B cell (primary cell): ENCODE measurements at regions not wholly inside any gene's neighbourhood (a gene's known extent, or its start where the extent isn't known, plus 50 kb on each side); places are given as distances from the start of the nearest gene placed in this dataset.

Experiments used
- ATAC-seq: fragments of 200-7000 bp; cut with Tn5 transposase; one replicate; pipeline ENCODE4 v1.10.0; 2021; ENCODE audit warnings: low read depth, mild to moderate bottlenecking, moderate number of reproducible peaks, moderate library complexity
- CTCF ChIA-PET: fragments of 350-600 bp; sonication (Branson Sonifier 250); formaldehyde crosslinking; loops from one replicate; lab custom pipeline; 2021; ENCODE audit warnings: antibody characterized with exemption, inconsistent platforms; lab: Charles Lee
- POLR2A ChIA-PET: fragments of 350-600 bp; sonication (Branson Sonifier 250); formaldehyde crosslinking; loops from one replicate; lab custom pipeline; 2021; ENCODE audit warnings: antibody characterized with exemption; lab: Charles Lee
- DNase-seq: peaks from one replicate; pipeline ENCODE4 v3.0.0; 2013
- H2AFZ ChIP-seq: 2 replicates; pipeline ENCODE4 v1.6.1; 2012; ENCODE audit warnings: mild to moderate bottlenecking, low read depth, low read length; ENCODE audit not compliant: insufficient read depth, poor library complexity, severe bottlenecking
- H3K27ac ChIP-seq, 2 donors: 1 replicate in 1 of 2; 2 replicates in 1 of 2; pipeline ENCODE4 v1.5.1; 2012 to 2013; ENCODE audit warnings: low read length in 2 of 2, mild to moderate bottlenecking in 2 of 2, moderate library complexity in 1 of 2
- H3K27me3 ChIP-seq, 4 experiments: fragments of 200-600 bp in 1 of 4; sonication (generic) in 1 of 4; replicated peaks in 1 of 4; 1 replicate in 2 of 4; 2 replicates in 2 of 4; pipeline versions ENCODE4 v1.6.1 to v1.7.0; 2013 to 2016; ENCODE audit warnings: low read length in 3 of 4, mild to moderate bottlenecking in 2 of 4, mixed read lengths in 1 of 4, moderate library complexity in 1 of 4; ENCODE audit not compliant: insufficient read depth in 4 of 4, control insufficient read depth in 3 of 4; ENCODE audit errors: control extremely low read depth in 1 of 4
- H3K36me3 ChIP-seq, 2 experiments: replicated peaks in 1 of 2; 1 replicate in 1 of 2; 2 replicates in 1 of 2; pipeline versions ENCODE4 v1.6.1 to v1.7.1; 2013; ENCODE audit warnings: low read length in 1 of 2; ENCODE audit not compliant: insufficient read depth in 2 of 2, control insufficient read depth in 1 of 2; ENCODE audit errors: control extremely low read depth in 1 of 2, extremely low read depth in 1 of 2
- H3K4me1 ChIP-seq, 2 donors: fragments of 200-600 bp in 1 of 2; sonication (generic) in 1 of 2; 1 replicate in 1 of 2; 2 replicates in 1 of 2; pipeline versions ENCODE4 v1.5.1 to v1.6.1; 2013 to 2017; ENCODE audit warnings: low read length in 2 of 2; ENCODE audit not compliant: control insufficient read depth in 2 of 2, insufficient read depth in 2 of 2
- H3K4me2 ChIP-seq: replicated peaks from 2 replicates; pipeline ENCODE3; 2012; ENCODE audit warnings: mild to moderate bottlenecking, low read depth, low read length; ENCODE audit not compliant: poor library complexity, severe bottlenecking
- H3K4me3 ChIP-seq, 5 experiments: fragments of 200-600 bp in 1 of 5; sonication (generic) in 1 of 5; 1 replicate in 3 of 5; 2 replicates in 2 of 5; pipeline versions ENCODE4 v1.5.1 to v1.7.0; 2011 to 2016; ENCODE audit warnings: low read length in 4 of 5, mild to moderate bottlenecking in 4 of 5, low read depth in 2 of 5, control low read depth in 1 of 5, moderate library complexity in 1 of 5; ENCODE audit not compliant: insufficient read depth in 1 of 5; ENCODE audit errors: control extremely low read depth in 1 of 5, extremely low read depth in 1 of 5
- H3K79me2 ChIP-seq: fragments of 200-600 bp; sonication (generic); one replicate; pipeline ENCODE4 v1.6.0; 2016; ENCODE audit warnings: low read length; ENCODE audit not compliant: control insufficient read depth, insufficient read depth
- H3K9ac ChIP-seq: fragments of 200-600 bp; sonication (generic); 2 replicates; pipeline ENCODE4 v1.6.1; 2017; ENCODE audit warnings: mild to moderate bottlenecking, low read length, moderate library complexity
- H3K9me3 ChIP-seq, 3 donors: one replicate each; pipeline versions ENCODE4 v1.6.1 to v1.7.1; 2013; ENCODE audit warnings: low read length in 2 of 3; ENCODE audit not compliant: control insufficient read depth in 2 of 3, insufficient read depth in 1 of 3; ENCODE audit errors: control extremely low read depth in 1 of 3
- H4K20me1 ChIP-seq: 2 replicates; pipeline ENCODE4 v1.6.0; 2012; ENCODE audit warnings: mild to moderate bottlenecking, low read length; ENCODE audit not compliant: insufficient read depth, control insufficient read depth, poor library complexity, severe bottlenecking
- H3K27ac Mint-ChIP-seq: one replicate; pipeline ENCODE4 v1.8.0; 2021; ENCODE audit warnings: mixed read lengths
- H3K27me3 Mint-ChIP-seq: one replicate; pipeline ENCODE4 v1.8.0; 2021; ENCODE audit warnings: mixed read lengths
- H3K4me1 Mint-ChIP-seq: one replicate; pipeline ENCODE4 v1.8.0; 2021; ENCODE audit warnings: mixed read lengths
- H3K4me3 Mint-ChIP-seq: one replicate; pipeline ENCODE4 v1.8.0; 2021; ENCODE audit warnings: mixed read lengths
- H3K9me3 Mint-ChIP-seq: one replicate; pipeline ENCODE4 v1.8.0; 2022; ENCODE audit warnings: mixed read lengths; ENCODE audit not compliant: insufficient read depth
- CTCF ChIP-seq: fragments of 200-600 bp; IDR thresholded peaks from one replicate; pipeline ENCODE4 v1.8.0; 2022; ENCODE audit warnings: antibody characterized with exemption, mild to moderate bottlenecking
- EZH2 ChIP-seq: IDR thresholded peaks from 2 replicates; pipeline ENCODE4 v1.6.1; 2012; ENCODE audit warnings: borderline replicate concordance, low read depth, mild to moderate bottlenecking, moderate library complexity, low read length; ENCODE audit not compliant: insufficient read depth, poor library complexity, severe bottlenecking
- WGBS: methylation state at CpG from one replicate; pipeline ENCODE4 v1.1.5; 2013; ENCODE audit warnings: missing lambda C conversion rate; ENCODE audit not compliant: insufficient coverage; 5-methylcytosine and 5-hydroxymethylcytosine counted together
- intact Hi-C: fragments of 100-400 bp; cut with micrococcal nuclease; formaldehyde crosslinking; loops from one replicate; pipeline ENCODE4 v1.10.0; 2022

DNA sequence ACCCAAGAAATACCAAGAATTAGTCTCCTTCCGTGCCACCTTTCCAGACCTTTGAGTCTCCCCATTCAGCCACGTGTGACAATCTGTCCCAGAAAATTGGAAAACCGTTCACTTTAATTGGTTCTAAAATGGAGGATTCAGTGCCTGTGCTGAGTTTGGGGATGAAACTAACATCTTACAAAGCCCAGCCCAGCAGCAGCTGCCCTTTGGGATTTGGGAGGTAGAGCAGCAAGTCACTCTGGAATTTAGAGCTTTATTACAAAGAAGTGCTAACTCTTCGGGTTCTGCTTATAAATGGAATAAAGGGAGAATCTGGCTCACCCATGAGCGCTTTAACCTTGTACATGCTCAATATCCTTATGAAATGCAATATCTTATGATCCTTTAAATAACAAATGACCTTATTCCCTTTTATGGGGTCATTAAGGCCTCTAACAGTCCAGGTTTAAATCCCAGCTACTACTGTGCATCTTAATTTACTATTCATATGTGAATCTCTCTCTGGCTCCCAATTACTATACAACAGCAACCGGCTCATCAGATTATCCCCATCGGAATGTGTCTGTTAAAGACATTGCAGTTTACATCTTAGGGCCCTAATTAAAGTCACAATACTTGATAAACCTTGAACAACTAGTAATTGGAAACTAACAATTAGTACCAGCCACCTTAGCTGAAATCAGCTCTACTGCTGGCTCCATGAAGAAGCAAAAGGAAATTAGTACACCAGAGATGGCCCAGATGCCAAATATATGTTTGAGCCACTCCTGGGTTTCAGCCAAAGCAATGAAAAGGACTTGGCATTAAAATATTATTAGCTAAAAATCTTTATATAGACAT is 271.8 kb upstream of the SMARCA2 start:
- Mint-ChIP-seq H3K9me3 (no peaks in the 10 kb centered on the region), H3K27me3 (peaks cover 4% of the 10 kb centered on the region), H3K4me3 (no peak overlapping the region), H3K4me1 (no peaks in the 10 kb centered on the region), H3K27ac (no peak overlapping the region)
- Histone ChIP-seq H3K9me3 (no peaks in the 10 kb centered on the region), H3K27ac (no peak overlapping the region), H3K79me2 (no peaks in the 10 kb centered on the region), H3K36me3 (no peaks in the 10 kb centered on the region), H2AFZ (no peak overlapping the region), H4K20me1 (no peaks in the 10 kb centered on the region), H3K4me2 (no peak overlapping the region), H3K4me1 (no peaks in the 10 kb centered on the region), H3K9ac (no peak overlapping the region), H3K27me3 (peaks cover 0 to 4% (median 1%) of the 10 kb centered on the region in 4 experiments), H3K4me3 (no peak overlapping the region)
- ChIA-PET CTCF (no interaction called here), POLR2A (no interaction called here)
- intact Hi-C loops, result no loop called here
- TF ChIP-seq CTCF (no peak), EZH2 (no peak)
- WGBS, result 80% methylated on average over 3 of the region's 7 CpGs
- no peak for DNase-seq
- ATAC-seq, result no peak

DNA sequence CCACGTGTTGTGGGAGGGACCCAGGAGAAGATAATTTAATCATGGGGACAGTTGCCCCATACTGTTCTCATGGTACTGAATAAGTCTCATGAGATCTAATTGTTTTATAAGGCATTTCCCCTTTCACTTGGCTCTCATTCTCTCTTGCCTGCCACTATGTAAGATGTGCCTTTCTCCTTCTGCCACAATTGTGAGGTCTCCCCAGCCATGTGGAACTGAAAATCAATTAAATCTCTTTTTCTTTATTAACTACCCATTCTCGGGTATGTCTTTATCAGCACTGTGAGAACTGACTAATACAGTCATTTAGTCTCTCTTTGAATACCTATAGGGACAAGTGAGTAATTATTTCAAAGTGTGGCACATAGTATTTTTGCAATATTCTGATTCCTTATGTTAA is 269.2 kb upstream of the SMARCA2 start:
- Histone ChIP-seq H3K9me3 (no peaks in the 10 kb centered on the region), H3K27me3 (peaks cover 0 to 4% (median 1%) of the 10 kb centered on the region in 4 experiments), H3K36me3 (no peaks in the 10 kb centered on the region), H3K4me2 (no peak overlapping the region), H3K4me3 (no peak overlapping the region), H2AFZ (no peak overlapping the region), H3K4me1 (no peaks in the 10 kb centered on the region), H4K20me1 (no peaks in the 10 kb centered on the region), H3K9ac (no peak overlapping the region), H3K79me2 (no peaks in the 10 kb centered on the region), H3K27ac (no peak overlapping the region)
- no peak overlapping the region for H3K4me3 Mint-ChIP-seq
- ATAC-seq, result no peak
- no peak overlapping the region for H3K27ac Mint-ChIP-seq
- DNase-seq, result no peak
- H3K9me3 Mint-ChIP-seq, result no peaks in the 10 kb centered on the region
- no peaks in the 10 kb centered on the region for H3K4me1 Mint-ChIP-seq
- TF ChIP-seq EZH2 (no peak), CTCF (no peak)
- CTCF ChIA-PET, result no interaction called here
- peaks cover 4% of the 10 kb centered on the region for H3K27me3 Mint-ChIP-seq
- 80% methylated on average over 1 of the region's 2 CpGs for WGBS
- POLR2A ChIA-PET, result no interaction called here
- intact Hi-C loops, result no loop called here
